ENCODE measurements at regions not wholly inside any gene's neighbourhood (a gene's known extent, or its start where the extent isn't known, plus 50 kb on each side); places are given as distances from the start of the nearest gene placed in this dataset.

GRCh38 chr2:120919771-120920453 lies 184.2 kb downstream of the GLI2 start:
- DNase-seq (ENCODE audit: low read depth), result no peak

GRCh38 chr2:120920454-120921148 lies 184.9 kb downstream of the GLI2 start:
- no peak for DNase-seq (ENCODE audit: low read depth)

- no peak for DNase-seq (ENCODE audit: low read depth)
Observed at GRCh38 chr2:120921457-120921856, 185.8 kb downstream of the GLI2 start.

- no peak for DNase-seq (ENCODE audit: low read depth)
Observed at GRCh38 chr2:120922571-120923332, 187.1 kb downstream of the GLI2 start.

- DNase-seq (ENCODE audit: low read depth), result no peak
Observed at GRCh38 chr2:120923426-120923825, 187.8 kb downstream of the GLI2 start.

- no peak for DNase-seq (ENCODE audit: low read depth)
Observed at GRCh38 chr2:120924924-120925323, 189.3 kb downstream of the GLI2 start.

GRCh38 chr2:120926463-120927264 lies 191.0 kb downstream of the GLI2 start:
- no peak for DNase-seq (ENCODE audit: low read depth)

GRCh38 chr2:120927265-120927628 lies 191.6 kb downstream of the GLI2 start:
- no peak for DNase-seq (ENCODE audit: low read depth)

GRCh38 chr2:120929829-120930228 lies 194.2 kb downstream of the GLI2 start:
- no peak for DNase-seq (ENCODE audit: low read depth)

GRCh38 chr2:120930236-120930635 lies 194.6 kb downstream of the GLI2 start:
- DNase-seq (ENCODE audit: low read depth), result no peak

GRCh38 chr2:120930864-120931263 lies 195.2 kb downstream of the GLI2 start:
- no peak for DNase-seq (ENCODE audit: low read depth)

GRCh38 chr2:120932472-120932871 lies 196.8 kb downstream of the GLI2 start:
- DNase-seq (ENCODE audit: low read depth), result no peak

- DNase-seq (ENCODE audit: low read depth), result no peak
Observed at GRCh38 chr2:120932881-120933280, 197.2 kb downstream of the GLI2 start.

- DNase-seq (ENCODE audit: low read depth), result no peak
Observed at GRCh38 chr2:120933693-120934573, 198.3 kb downstream of the GLI2 start.

- peak; percentile 89 for DNase-seq (ENCODE audit: low read depth)
Observed at GRCh38 chr2:120934574-120935338, 199.1 kb downstream of the GLI2 start.

- DNase-seq (ENCODE audit: low read depth), result no peak
Observed at GRCh38 chr2:120935339-120936313, 200.0 kb downstream of the GLI2 start.

- no peak for DNase-seq (ENCODE audit: low read depth)
Observed at GRCh38 chr2:120936476-120937334, 201.0 kb downstream of the GLI2 start.

- no peak for DNase-seq (ENCODE audit: low read depth)
Observed at GRCh38 chr2:120937686-120938044, 202.0 kb downstream of the GLI2 start.

Data from HS-5 (cell line).